ENCODE measurements at regions not wholly inside any gene's neighbourhood (a gene's known extent, or its start where the extent isn't known, plus 50 kb on each side); places are given as distances from the start of the nearest gene placed in this dataset.

DNA sequence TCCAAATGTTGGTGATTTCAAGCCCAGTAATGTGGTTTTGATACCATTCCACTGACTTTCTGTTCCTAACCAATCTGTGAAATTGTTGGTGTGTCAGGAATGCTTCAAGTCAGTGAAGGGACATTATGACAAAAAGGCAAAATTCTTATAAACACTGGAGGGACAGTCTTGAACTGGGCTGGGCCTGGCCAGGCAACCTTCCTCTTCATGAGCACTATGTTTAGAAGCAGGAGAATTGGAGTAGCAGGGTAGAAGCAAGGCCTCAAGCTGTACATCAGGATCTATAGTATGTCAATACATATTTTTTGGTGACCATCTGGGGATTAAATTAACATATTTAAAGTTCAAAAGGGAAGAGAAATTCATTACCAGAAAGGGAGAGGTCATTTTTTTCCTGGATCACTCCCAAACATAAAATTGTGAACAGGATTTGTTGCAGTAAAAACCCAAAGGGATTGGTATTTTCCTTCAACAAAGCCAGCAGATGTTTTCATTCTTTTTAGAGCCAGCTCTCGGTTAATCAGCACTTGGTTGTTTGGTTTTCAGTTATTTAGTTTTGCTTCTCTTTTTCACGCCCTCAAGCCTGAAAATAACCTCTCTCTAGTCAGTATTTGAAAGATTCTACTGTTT is 77.9 kb upstream of the PIK3R1 start:
- Mint-ChIP-seq H3K4me3 (ENCODE audit: unreplicated experiment) (no peak overlapping the region), H3K4me1 (ENCODE audit: low read depth, unreplicated experiment) (peaks cover 6% of the 10 kb centered on the region), H3K27me3 (ENCODE audit: low read depth, unreplicated experiment) (peaks cover 2% of the 10 kb centered on the region), H3K9me3 (ENCODE audit: unreplicated experiment) (no peaks in the 10 kb centered on the region), H3K36me3 (ENCODE audit: low read depth, unreplicated experiment) (no peaks in the 10 kb centered on the region), H3K27ac (ENCODE audit: unreplicated experiment) (no peak overlapping the region)
- H3K27me3 ChIP-seq (ENCODE audit: insufficient read depth, low read length), result peaks cover 2% of the 10 kb centered on the region
- no peaks in the 10 kb centered on the region for H3K79me2 ChIP-seq (ENCODE audit: insufficient read depth, low read length)
- peak; percentile 72 for DNase-seq (ENCODE audit: low read depth)
- H3K4me1 ChIP-seq (ENCODE audit: insufficient read depth, low read length), result peaks cover 3% of the 10 kb centered on the region
- TF ChIP-seq, protein P1, sequence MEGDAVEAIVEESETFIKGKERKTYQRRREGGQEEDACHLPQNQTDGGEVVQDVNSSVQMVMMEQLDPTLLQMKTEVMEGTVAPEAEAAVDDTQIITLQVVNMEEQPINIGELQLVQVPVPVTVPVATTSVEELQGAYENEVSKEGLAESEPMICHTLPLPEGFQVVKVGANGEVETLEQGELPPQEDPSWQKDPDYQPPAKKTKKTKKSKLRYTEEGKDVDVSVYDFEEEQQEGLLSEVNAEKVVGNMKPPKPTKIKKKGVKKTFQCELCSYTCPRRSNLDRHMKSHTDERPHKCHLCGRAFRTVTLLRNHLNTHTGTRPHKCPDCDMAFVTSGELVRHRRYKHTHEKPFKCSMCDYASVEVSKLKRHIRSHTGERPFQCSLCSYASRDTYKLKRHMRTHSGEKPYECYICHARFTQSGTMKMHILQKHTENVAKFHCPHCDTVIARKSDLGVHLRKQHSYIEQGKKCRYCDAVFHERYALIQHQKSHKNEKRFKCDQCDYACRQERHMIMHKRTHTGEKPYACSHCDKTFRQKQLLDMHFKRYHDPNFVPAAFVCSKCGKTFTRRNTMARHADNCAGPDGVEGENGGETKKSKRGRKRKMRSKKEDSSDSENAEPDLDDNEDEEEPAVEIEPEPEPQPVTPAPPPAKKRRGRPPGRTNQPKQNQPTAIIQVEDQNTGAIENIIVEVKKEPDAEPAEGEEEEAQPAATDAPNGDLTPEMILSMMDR (IDR thresholded peaks at IDR 0.05; ENCODE audit: insufficient read depth, low read depth, low read length), result no peak
- TF ChIP-seq EZH2 (IDR thresholded peaks at IDR 0.05; ENCODE audit: insufficient read depth, low read length), result no peak
- no peak overlapping the region for H3K4me2 ChIP-seq (ENCODE audit: low read length)
- H3K9ac ChIP-seq (ENCODE audit: low read length), result no peak overlapping the region
- H4K20me1 ChIP-seq (ENCODE audit: insufficient read depth, low read length), result no peaks in the 10 kb centered on the region
- FAIRE-seq, result peak; percentile 43
- no peaks in the 10 kb centered on the region for H3K36me3 ChIP-seq (ENCODE audit: insufficient read depth, low read length)
- H3K27ac ChIP-seq (ENCODE audit: low read depth, low read length), result no peak overlapping the region
- no peak overlapping the region for H3K4me3 ChIP-seq (ENCODE audit: insufficient read depth, low read depth, low read length)
- no peaks in the 10 kb centered on the region for H3K9me3 ChIP-seq (ENCODE audit: insufficient read depth, low read depth, low read length)
- no peak overlapping the region for H2AFZ ChIP-seq (ENCODE audit: low read depth, low read length)

DNA sequence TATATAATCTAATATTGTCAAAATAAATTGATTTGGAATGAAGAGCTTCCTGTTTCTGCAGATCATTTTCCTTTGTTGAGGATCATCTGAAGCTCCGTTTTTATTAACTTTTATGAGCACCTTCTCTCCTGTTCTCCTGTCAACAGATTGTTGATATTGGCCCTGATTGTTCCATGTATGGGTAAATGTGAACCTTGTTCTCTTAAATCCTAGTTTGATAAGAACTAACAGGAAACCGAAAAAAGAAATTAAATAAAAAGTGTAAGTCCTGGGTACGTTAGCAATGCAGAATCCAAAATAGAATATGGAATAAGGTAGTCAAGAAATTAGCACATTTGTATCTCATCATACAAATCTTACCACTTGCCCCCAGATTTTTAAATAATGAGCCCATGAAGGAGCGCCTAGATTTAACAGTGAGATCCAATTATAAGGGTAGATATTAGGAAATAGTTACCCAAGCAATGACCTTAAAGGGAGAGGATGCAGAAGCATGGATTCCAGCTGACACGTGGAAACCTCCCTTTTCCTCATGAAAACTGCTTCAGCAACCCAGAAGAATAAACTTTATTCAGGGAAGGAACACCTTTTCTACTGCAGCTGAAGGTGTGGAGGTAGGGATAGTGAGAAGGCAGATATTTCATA is 80.8 kb upstream of the PIK3R1 start:
- H3K36me3 Mint-ChIP-seq (ENCODE audit: low read depth, unreplicated experiment), result no peaks in the 10 kb centered on the region
- Histone ChIP-seq H3K4me1 (ENCODE audit: insufficient read depth, low read length) (no peaks in the 10 kb centered on the region), H3K36me3 (ENCODE audit: insufficient read depth, low read length) (no peaks in the 10 kb centered on the region), H3K9me3 (ENCODE audit: insufficient read depth, low read depth, low read length) (no peaks in the 10 kb centered on the region), H4K20me1 (ENCODE audit: insufficient read depth, low read length) (no peaks in the 10 kb centered on the region), H3K4me2 (ENCODE audit: low read length) (no peak overlapping the region), H3K79me2 (ENCODE audit: insufficient read depth, low read length) (no peaks in the 10 kb centered on the region), H3K27ac (ENCODE audit: low read depth, low read length) (no peak overlapping the region), H3K4me3 (ENCODE audit: insufficient read depth, low read depth, low read length) (no peak overlapping the region), H3K9ac (ENCODE audit: low read length) (no peak overlapping the region), H2AFZ (ENCODE audit: low read depth, low read length) (no peak overlapping the region), H3K27me3 (ENCODE audit: insufficient read depth, low read length) (peaks cover 2% of the 10 kb centered on the region)
- FAIRE-seq (no peak), DNase-seq (ENCODE audit: low read depth) (no peak)
- TF ChIP-seq EZH2 (IDR thresholded peaks at IDR 0.05; ENCODE audit: insufficient read depth, low read length), result no peak
- TF ChIP-seq, protein P1 (IDR thresholded peaks at IDR 0.05; ENCODE audit: insufficient read depth, low read depth, low read length), result no peak
- H3K9me3 Mint-ChIP-seq (ENCODE audit: unreplicated experiment), result no peaks in the 10 kb centered on the region
- H3K27ac Mint-ChIP-seq (ENCODE audit: unreplicated experiment), result no peak overlapping the region
- peaks cover 6% of the 10 kb centered on the region for H3K4me1 Mint-ChIP-seq (ENCODE audit: low read depth, unreplicated experiment)
- H3K4me3 Mint-ChIP-seq (ENCODE audit: unreplicated experiment), result no peak overlapping the region
- peaks cover 4% of the 10 kb centered on the region for H3K27me3 Mint-ChIP-seq (ENCODE audit: low read depth, unreplicated experiment)

All from astrocyte (in vitro differentiated cells and primary cell).